ENCODE measurements at regions not wholly inside any gene's neighbourhood (a gene's known extent, or its start where the extent isn't known, plus 50 kb on each side); places are given as distances from the start of the nearest gene placed in this dataset.

DNA sequence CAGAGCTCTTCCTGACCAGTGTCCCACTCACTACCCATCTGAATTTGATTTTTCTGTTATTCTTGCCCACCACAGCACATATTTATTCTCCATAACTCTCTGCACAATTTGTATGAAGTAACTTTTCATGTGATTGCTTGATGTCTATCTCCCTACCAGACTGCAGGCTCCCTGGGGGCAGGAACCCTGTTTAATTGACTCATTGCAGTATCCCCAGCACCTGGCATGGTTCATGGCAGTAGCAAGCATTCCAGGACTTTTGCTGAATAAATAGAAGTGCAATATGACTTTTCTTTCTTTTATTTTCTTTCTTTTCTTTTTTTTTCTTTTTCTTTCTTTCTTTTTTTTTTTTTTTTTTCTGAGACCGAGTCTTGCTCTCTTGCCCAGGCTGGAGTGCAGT lies 88.7 kb upstream of the XPO1 start:
- no peak for TF ChIP-seq PAX5 (IDR thresholded peaks at IDR 0.05; ENCODE audit: insufficient read depth, low read length, severe bottlenecking)
- no peak for TF ChIP-seq POLR2A (IDR thresholded peaks at IDR 0.05; ENCODE audit: low read depth, low read length)
- no peak for TF ChIP-seq POLR2AphosphoS5 (IDR thresholded peaks at IDR 0.05; ENCODE audit: low read depth, low read length)
- no peak for TF ChIP-seq TAF1 (IDR thresholded peaks at IDR 0.05; ENCODE audit: low read depth, low read length)
- no peak for TF ChIP-seq SPI1 (IDR thresholded peaks at IDR 0.05; ENCODE audit: low read depth, low read length)

Measured in GM12891 (cell line).